D721Med (cell line): ENCODE measurements at regions not wholly inside any gene's neighbourhood (a gene's known extent, or its start where the extent isn't known, plus 50 kb on each side); places are given as distances from the start of the nearest gene placed in this dataset.

Experiments
- DNase-seq: peaks from one replicate; pipeline ENCODE4 v3.0.0; 2011; ENCODE audit warnings: low spot score; ENCODE audit not compliant: insufficient read length
- FAIRE-seq: peaks from 2 replicates; lab custom pipeline; 2011; peaks lifted over from hg19 to GRCh38; lab: Jason Lieb, UNC
- TF ChIP-seq, protein P1 (sequence below): IDR thresholded peaks from 2 replicates; pipeline ENCODE4 v1.5.1; 2012; ENCODE audit warnings: mild to moderate bottlenecking, control low read depth; ENCODE audit not compliant: insufficient read depth; ENCODE audit errors: missing control alignments

GRCh38 chr2:176647325-176648165, 378.3 kb downstream of the MTX2 start:
- no peak for FAIRE-seq

DNA sequence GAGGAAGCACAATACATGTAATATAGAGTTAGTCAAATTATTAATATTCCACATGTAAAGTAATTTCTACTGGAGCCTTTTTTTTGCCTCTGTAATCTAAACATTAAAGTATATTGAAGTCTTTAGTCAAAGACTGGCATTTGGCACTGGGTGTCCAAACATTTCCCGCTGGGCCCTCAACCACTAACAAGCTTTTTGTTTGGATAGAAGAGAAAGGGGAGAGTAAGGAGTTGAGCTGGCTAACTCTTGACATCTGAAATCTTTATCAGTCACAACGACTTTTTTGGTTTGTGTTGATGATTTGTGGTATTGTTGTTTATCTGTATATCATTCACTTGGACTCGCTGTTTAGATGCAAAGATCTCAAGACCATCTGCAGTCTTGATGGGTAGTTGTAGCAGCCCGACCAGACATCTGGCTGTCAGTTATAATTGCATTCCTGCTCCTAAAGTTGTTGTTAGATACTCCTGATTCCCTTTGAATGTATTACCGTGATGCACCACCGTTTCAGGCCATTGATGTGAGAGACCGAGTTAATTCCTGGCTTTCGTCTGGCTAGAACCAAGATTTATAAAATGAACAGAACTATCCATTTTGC, 379.6 kb downstream of the MTX2 start:
- FAIRE-seq (no peak), DNase-seq (no peak)
- TF ChIP-seq, protein P1, sequence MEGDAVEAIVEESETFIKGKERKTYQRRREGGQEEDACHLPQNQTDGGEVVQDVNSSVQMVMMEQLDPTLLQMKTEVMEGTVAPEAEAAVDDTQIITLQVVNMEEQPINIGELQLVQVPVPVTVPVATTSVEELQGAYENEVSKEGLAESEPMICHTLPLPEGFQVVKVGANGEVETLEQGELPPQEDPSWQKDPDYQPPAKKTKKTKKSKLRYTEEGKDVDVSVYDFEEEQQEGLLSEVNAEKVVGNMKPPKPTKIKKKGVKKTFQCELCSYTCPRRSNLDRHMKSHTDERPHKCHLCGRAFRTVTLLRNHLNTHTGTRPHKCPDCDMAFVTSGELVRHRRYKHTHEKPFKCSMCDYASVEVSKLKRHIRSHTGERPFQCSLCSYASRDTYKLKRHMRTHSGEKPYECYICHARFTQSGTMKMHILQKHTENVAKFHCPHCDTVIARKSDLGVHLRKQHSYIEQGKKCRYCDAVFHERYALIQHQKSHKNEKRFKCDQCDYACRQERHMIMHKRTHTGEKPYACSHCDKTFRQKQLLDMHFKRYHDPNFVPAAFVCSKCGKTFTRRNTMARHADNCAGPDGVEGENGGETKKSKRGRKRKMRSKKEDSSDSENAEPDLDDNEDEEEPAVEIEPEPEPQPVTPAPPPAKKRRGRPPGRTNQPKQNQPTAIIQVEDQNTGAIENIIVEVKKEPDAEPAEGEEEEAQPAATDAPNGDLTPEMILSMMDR = no peak

More at GRCh38 chr2:176647325-176648165, 378.3 kb downstream of the MTX2 start:
- DNase-seq = no peak
- TF ChIP-seq, protein P1 = no peak

DNA sequence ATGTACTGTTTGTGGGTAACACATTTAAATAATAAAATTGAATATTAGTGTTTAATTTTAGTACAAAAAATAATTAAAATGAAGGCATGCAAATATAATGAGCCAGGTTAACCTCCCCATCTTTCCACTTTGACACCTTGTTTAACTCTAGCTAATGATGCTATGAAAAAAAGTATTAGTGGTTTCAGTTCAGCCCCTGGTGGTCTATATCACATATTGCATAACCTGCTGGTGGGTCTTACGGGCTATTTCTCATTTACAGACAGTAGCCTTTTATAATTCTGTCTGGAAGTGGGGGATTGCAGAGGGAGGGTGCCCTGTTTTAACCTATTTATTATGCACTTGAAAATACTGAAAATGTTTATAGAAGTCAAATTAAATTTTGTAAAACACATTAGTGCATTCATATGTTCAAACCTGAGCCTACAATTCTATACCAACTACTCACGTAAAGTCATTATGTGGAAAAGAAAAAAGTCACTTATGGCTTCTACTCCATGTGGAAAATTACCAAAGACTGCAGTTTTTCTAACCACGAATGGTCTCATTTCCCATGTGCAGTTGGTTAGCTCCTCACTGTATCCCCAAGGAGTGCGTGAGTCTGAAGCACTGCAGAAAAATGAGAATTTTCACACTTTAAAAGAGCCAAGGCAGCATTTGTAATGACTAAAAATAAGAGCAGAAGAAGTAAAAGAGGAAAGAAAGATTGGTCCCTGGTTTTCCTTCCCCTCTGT, 381.0 kb downstream of the MTX2 start:
- no peak for DNase-seq
- TF ChIP-seq, protein P1 = no peak
- FAIRE-seq = no peak

- TF ChIP-seq, protein P1 = no peak
Observed at GRCh38 chr2:176650838-176651555, 381.8 kb downstream of the MTX2 start.

DNA sequence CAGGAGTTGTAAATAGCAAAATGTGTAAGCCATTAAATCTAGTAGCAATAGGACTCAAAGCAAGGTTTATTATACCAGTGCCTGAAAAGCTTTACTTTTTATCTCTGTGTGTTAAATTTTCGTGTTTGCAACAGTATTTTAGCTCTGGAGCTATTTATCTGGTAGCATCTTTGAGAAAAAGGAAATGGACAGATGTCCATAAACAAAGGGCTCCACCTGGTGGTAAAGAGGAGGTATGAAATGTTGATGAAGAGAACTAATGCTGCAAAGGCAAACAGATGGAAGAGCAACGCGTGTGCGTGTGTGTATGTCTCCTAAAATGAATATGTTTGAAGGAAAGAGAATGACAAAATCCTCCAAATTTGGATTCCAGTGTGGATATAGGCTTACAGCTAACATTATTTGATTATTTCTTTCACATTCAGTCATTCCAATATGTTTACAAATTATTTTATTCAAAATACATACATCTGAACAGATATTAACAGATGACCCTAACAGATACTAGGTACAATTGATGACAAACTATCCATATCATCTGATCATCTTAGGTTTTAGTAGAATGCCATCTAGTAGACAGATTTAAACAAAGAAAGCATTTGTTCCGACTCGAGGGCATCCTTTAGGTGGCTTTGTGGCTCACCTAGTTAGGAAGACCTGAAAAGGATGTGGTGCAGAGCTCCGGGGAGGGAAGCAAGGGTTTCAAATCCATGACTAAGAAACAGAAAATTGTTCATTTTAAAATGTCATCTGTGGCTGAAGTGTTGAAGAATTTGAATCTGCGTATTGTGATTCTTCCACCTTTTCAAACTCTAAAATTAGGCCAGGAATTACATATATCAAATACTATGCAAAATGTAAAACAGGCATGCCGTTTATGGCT, 383.3 kb downstream of the MTX2 start:
- TF ChIP-seq, protein P1 = peak; percentile 85
- DNase-seq = no peak
- FAIRE-seq = peak; percentile 94

More at GRCh38 chr2:176650838-176651555, 381.8 kb downstream of the MTX2 start:
- FAIRE-seq = no peak
- no peak for DNase-seq
